Lower leg skin (tissue), 3 donors: ENCODE measurements at regions not wholly inside any gene's neighbourhood (a gene's known extent, or its start where the extent isn't known, plus 50 kb on each side); places are given as distances from the start of the nearest gene placed in this dataset.

Experiments used
- CTCF ChIP-seq, 3 donors: fragments of 450-650 bp; IDR thresholded peaks; one replicate each; pipeline ENCODE4 v1.5.1; 2016; ENCODE audit warnings: antibody characterized with exemption in 3 of 3, mild to moderate bottlenecking in 3 of 3, moderate library complexity in 2 of 3
- POLR2A ChIP-seq, 2 donors: fragments of 450-650 bp; IDR thresholded peaks; one replicate each; pipeline ENCODE4 v1.6.1; 2016 to 2017; ENCODE audit warnings: antibody characterized with exemption in 2 of 2, mild to moderate bottlenecking in 1 of 2, moderate library complexity in 1 of 2

- TF ChIP-seq CTCF (IDR thresholded peaks at IDR 0.05): no peak
- TF ChIP-seq POLR2A (IDR thresholded peaks at IDR 0.05): no peak
Measured at GRCh38 chr13:94858856-94859255, 146.5 kb upstream of the SOX21 start.
